ENCODE measurements at regions not wholly inside any gene's neighbourhood (a gene's known extent, or its start where the extent isn't known, plus 50 kb on each side); places are given as distances from the start of the nearest gene placed in this dataset.

DNA sequence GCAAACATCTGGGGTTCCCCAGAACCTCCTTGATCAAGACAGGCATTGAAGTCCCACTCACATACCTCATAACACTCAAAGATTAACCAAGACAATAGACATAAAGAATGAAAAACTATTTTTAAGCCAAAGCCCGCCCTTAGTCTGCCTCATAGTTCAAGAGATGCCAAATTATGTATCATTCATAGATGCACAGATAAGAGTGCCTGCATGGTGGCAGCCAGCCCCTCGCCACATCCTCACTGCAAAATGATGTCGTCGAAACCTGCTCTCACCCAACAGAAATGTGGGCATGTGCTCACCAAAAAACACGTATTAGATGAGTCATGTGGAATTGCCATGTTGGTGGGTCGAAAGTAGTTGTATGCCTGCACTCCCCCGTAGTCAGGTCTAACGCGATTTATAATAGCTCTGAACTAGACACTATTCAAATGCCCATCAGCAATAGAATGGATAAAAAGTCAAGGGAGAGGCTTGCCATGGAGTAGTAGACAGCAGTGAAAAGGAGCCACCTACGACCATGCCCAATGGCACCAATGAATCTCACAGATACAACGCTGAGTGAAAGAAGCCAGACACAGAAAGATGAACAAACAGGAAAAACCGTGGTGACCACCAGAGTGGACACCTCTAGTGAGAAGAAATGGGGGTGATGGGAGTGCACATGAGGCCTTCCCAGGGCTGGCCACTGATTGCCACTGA lies 64.8 kb downstream of the C16orf95 start:
- DNase-seq (ENCODE audit: low spot score), result no peak

All from CD4-positive, alpha-beta T cell treated with Interleukin-2 at 100 ng/mL for 4 hours (primary cell).